CD4-positive, alpha-beta T cell treated with Interleukin-2 at 100 ng/mL for 4 hours (primary cell): ENCODE measurements at regions not wholly inside any gene's neighbourhood (a gene's known extent, or its start where the extent isn't known, plus 50 kb on each side); places are given as distances from the start of the nearest gene placed in this dataset.

Source experiments
- DNase-seq: peaks from one replicate; pipeline ENCODE4 v3.0.0-alpha.2; 2020; ENCODE audit warnings: low spot score

DNA sequence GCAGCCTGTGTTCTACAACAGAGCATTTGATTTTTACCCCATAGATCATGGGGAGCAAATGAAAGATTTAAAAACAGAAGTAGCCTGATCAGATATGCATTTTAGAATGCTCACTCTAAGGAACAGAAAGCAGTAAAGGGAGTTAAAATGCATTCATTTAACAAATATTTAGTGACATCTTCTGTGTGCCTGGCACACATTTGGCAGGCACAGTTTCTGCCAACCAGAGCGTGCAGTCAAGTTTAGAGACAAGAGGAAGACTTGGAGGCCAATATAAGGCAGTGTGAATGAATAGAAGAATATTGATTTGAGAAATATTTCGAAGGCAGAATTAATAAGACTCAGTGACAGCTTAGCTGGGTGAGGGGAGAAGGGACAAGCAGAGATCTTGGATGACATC lies 210.1 kb downstream of the KDR start:
- no peak for DNase-seq

DNA sequence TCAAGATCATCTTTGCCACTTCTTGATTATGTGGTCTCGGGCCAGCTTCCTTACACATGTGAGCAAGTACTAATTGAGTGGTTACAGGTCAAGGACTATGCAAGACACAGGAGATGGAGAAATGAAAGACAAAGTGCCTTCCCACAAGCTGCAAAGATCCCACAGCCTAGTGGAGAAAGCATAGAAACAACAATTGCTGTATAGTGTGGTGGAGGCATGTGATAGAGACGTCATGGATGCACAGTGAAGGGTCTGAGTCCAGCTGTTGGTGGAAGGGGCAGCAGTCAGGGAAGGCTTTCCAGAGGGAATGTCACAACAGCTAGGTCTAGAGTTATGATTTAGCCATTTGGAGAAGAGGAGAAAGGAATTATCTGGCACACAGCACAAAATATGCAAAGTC lies 210.6 kb downstream of the KDR start:
- DNase-seq: no peak

DNA sequence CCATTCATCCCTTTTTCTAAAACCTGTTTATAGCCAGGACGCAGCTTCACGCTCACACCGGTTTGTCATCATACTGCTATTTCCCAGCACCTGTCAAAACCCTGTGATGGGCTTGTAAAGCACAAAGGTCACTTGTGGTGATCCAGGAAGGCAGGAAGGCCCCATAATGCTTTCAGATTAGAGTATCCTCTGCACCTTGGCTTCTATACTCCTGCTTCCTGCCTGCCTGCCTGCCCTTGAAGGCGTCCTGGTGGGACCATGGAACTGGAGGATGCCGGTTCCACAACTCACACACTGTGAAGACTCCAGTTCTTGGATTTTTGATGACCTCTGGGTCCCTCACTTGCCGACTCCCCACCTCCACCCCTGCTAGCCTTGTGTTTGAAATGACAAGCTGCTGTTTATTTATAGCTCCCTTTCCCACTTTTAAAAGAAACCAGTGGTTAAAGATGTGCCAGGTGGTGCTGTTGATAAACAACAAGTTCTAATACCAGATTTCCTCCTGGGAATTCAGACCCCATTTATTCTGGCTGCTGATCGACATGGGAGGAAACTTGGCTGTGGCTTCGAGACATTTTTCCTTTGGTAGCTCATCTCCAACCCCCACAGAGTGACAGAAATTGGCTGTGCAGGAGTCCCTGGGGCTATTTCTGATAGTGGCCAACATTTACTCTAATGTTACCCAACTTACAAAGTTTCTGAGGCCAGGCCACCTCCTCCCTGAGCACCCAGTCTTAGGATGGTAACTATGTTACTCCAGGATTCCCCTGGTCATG lies 211.5 kb downstream of the KDR start:
- DNase-seq: no peak

DNA sequence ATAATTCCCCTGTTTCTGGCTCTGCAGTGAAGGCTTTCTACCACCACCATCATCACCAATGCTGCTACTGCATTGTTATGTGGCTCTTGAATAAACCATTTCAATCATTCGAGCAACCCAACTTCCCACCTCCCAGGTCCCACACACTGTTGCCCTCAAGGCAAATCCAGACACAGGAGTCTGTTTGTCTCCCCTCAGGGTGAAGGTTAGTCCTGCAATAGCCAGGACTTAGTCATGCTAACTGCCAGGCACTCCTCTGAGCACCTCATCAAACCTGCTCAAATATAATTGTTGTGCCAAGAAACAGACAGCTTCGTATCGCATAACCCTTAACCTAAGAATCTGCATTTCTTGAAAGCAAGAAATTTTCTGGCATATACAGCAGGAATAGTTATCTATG lies 213.2 kb downstream of the KDR start:
- DNase-seq: no peak

DNA sequence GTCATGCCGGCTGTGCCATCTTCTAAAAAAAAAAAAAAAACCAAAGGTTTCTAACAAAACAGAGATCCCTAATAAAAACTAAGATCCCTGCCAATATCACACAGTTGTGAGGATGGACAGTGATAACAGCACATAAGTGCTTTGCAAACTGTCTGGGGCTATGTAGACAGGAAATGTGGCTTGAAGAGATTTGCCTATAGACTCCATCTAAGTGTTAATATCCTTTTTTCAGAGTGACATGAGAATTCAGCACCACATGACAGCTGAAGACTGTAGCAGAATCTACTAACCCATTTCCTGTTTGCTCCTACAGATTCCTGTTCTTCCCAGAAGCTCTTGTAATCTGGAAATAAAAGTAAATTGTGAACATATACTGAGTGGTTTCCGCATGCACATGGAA lies 215.4 kb downstream of the KDR start:
- DNase-seq: no peak

DNA sequence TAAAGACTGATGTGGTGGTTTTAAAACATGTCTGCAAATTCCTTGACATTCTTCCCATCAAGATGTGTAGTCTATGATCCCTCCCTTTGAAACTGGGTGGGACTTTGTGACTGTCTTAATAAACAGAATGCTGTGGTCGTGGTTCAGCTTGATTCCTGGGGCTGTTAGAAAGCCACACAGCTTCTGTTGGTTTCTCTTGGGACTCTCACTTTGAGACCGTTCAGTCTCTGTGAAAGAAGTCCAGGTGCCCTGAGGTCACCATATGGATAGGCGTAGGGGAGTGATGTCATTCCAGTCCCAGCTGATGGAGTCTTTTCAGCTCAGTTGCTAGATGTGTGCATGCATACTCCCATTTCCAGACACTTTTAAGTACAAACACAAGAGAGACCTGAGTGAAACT lies 216.6 kb downstream of the KDR start:
- DNase-seq: no peak

DNA sequence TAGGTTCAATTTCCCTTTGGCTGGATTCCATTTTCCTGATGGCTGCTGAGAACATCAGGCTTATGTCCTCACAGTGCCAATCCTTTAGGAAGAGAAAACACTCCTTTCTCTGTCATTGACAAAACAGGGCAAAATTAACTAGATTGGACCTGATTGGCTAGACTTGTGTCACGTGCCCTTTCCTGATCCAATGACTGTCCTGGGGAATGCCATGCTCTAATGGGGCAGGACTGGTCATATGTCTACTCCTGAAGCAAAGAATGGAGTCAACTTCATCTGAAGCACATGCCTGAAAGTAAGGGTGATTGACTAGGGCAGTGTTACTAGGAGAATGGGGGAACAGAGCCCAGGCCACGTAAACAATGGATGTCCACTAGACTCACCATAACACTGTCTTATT lies 220.4 kb downstream of the KDR start:
- no peak for DNase-seq

DNA sequence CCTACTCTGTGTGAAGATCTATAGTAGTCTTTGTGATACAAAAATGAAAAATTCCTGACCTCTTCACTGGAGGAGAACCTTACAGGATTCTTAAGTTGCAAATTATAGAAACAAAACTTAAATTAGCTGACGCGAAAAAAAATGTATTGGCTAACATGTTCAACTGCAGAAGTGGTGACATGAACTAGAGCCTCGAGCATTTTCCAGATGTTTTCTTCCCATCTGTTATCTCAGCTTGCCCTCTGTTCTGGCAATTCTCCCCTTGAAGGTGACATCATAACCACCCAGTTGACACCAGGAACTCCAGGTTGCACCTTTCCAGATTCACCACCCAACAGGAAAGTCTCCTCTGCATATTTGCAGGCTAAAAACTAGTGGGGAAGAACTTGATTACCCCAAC lies 222.4 kb downstream of the KDR start:
- no peak for DNase-seq

DNA sequence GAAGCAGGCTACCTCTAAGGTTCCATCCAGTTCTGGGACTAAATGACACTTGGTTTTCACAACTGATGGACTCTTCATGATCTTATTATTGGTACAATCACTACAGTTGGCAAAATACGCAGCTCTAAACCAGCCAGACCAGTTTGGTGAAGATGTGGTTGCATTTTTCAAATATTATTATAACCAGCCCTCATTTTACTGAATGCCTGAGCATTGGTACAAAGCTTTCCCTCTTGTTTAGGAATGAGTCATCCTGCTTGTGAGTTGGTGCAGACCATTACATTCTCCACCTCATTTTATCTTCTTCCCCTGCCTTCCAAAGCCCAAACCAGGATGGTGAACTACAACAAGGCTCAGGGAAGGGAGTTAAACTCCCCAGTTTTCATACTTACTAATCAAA lies 223.1 kb downstream of the KDR start:
- no peak for DNase-seq

DNA sequence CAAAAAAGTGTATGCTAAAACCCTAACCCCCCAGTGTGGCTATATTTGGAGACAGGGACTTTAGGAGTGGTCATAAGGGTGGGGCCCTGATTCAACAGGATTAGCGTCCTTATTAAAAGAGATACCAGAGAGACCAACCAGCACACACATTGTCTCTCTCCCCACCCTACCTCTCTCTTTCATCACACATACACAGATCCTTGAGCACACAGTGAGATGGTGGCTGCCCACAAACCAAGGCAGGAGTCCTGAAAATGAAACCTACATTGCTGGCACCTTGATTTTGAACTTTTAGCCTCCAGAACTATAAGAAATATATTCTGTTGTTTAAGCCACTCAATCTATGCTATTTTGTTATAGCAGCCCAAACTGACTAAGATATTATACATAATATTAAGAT lies 224.2 kb downstream of the KDR start:
- no peak for DNase-seq

DNA sequence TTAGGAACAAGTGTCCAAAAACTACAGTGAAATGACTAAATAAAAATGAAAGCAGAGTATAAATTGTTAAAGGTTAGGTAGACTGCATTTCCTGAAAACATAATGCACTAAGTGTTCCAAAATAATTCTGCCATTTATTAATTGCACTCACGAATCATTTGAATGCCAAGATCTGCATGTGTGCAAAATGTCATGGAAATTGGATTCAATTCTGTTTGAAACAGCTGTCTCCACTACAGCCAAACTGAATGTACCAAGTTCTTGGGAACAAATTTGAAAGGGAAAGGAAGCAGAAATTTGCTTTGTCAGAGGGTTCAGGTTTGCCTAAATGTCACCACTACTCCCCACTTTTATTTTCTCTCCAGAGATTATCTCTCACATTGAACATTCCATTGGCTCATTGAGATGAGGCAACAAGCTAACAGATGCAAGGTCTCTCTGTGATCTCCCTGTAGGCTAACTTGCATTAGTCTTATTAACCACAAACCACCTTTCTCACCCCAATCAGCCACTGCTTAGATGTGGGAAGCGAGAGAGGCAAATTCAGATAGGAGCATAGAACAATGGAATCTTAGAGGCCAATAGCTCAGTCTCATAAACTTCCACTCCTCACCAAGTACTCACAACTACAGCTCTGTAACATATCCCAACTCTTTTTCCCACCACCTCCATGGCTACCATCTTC lies 226.6 kb downstream of the KDR start:
- no peak for DNase-seq

DNA sequence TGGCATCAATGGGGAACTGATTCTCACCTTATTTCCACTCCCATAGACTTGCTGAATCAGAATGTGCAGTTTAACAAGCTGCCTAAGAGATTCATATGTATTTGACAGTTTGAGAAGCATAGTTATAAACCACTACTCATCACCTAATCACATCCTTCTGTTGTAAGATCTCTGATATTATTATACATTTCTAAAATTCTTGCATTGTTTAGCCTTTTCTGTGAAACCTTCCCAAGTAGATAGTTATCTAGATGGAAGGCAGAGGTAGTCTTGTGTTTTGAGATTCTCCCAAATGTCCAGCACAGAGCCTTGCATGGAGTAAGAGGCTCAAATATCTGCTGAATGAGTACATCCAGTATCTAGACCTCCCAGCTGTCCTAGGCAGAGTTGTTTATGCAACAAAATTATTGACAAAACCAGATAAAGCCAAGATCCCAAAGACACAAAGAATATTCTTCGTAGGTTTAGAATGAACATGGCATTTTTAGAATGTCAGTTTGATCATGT lies 227.3 kb downstream of the KDR start:
- no peak for DNase-seq

DNA sequence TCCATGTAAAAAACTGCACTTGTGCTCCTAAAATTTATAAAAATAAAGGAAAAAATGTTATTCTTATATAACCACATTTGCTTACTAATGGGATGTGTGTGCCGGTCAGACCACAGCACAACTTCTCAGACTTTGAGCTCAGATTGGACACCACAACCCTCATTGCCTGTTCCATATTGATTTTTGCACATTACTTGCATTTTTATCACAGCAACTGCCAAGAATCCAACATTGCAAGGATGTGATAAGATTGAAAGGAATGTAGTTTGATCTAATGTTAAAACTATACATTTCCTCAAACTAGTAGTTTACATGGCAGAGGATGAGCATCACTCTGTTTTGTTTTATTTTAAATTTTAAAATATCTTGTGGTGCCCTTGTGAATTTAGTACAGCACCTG lies 227.8 kb downstream of the KDR start:
- DNase-seq: no peak

DNA sequence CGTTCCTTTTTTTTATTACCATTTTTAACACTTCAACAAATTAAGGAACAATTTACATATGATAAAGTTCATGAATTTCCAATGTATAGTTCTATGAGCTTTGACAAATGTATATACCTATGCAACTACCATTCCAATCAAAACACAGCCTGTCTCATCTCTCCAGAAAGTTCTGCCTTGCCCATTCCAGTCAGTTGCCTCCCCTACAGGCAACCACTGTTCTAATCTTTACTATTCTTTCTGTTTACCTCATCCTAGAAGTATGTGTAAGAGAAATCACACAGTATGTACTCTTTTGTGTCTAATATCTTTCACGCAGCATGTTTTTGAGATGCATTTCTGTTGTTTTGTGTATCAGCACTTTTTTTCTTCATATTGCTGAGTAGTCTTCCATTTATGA lies 224.9 kb downstream of the KIT start:
- no peak for DNase-seq

DNA sequence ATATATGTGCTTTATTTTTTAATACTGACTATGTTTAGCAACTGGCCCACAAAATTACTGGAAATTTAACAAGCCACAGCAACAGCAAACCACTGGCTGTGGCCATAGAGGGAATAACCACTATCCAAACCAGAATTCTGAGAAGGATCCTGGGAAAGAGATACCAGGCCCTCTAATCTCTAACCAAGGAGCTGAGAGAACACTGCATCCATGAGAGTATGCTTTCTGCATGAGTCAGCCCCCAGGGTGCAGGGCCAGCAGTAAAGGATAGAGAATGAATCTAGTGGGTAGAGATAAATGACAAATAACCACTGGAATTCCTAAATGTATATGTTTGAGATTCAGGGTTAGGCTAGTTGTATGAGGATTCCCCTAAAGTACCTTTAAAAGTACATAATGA lies 221.8 kb downstream of the KIT start:
- DNase-seq: no peak

DNA sequence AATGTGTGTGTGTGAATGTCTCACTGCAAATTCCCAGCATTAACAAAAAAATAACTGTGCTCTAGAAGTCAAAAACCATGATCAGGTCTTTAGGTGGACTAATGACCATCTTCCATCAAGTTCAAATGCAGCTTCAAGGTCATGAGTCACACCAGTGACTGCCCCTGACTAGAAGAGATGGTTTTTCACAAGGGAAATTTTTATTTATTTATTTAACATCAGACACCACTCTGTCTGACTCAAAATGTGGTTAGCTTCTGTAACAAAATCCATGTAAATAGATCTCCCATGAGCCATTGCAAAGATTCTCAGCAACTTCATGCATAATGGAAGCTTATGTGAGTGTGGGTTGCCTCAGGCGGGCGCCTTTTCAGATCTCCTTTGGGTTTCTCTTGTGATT lies 219.2 kb downstream of the KIT start:
- no peak for DNase-seq

DNA sequence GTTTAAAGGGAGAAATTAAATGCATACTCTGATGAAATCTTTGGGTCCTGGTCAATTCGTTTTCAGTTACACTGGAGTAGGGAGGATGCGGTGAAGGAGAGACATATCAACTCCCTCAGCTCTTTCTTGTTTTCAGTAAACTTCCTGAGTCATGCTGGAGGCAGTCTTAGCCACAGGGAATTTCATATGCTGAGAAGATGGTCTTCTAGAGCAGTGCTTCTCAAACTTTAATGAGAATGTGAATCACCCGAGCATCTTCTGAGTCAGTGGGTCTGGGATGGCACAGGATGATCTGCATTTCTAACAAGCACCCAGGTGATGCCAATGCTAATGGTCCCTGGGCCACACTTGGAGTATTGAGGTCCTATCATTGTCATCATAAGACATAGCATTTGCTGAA lies 214.5 kb downstream of the KIT start:
- no peak for DNase-seq

DNA sequence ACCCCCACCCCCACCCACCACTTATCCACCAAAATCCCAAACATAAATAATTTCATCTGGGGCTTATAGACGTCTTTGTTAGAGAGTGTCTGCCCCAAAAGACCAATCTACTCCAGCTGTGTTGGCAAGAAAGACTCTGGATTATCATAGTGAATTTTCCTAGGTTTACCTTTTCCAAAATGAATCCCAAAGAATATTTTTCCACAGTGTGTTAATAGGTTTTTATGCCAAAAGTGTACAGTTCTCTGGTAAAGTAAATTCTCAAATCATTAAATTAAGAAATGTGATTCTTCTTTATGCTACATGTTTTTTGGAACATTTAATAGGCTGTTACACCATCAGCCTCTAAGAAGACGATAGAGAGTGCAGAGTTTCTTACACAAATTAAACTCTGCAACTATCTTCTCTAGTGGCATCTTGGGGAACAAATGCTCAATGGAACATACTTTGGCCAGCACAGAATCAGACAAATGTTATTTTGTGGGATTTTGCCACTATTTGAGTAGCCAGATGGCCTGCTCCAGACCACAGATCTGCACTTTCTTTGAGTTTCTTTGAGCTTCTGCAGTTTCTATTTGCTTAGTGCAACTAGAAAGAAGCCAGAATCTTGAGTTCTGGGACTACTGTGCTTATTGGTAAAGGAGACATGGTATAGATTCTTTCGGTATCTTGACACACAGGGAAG lies 206.0 kb downstream of the KIT start:
- DNase-seq: no peak

DNA sequence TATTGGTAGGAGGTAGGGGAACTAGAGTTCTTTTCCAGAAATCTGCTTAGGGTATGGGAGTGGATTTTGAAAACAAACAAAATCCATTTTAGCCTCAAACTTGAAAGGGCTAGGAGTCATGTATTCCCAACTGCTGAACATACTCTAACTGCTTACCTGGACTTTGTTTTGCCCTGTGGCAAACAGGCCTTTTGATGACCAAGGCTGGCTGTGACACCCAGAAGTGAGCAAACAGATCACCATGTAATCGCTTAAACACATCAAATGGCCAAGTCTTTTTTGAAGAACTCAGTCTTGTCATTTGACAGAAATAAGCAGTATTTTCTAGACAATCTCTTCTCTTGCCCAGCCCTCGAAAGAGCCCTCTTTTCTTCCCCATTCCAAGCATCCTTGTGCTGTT lies 203.4 kb downstream of the KIT start:
- DNase-seq: no peak

DNA sequence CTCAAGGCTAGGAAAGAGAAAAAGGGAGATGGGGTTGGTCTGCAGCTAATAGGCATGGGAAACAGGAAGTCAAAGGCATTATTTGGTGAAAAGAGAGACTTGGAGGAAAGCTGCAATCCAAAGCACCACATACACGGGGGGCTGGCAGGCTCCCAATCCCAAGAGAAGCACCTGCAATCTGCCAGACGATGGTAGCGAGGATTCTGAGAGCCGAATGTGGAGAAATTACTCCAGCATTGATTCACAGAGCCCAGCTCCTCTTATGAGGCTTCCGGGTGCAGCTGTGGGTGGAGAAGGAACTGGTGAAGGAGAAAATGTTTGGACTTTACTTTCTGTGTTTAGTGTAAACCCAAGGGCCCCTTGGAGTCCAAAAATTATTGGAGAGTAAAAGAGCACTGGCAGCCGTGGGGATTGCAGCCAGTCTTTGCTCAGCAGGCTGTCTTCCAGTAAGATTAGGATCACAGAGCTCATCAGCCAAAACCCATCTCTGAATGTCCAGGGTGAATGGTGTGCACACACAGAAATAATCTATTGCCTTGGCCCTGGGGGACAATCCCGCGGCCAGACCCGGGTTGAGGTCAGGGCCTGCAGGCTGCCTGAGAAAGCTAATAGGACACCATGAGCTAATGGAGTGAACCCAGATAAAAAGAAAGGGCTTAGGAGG lies 197.6 kb downstream of the KIT start:
- no peak for DNase-seq

DNA sequence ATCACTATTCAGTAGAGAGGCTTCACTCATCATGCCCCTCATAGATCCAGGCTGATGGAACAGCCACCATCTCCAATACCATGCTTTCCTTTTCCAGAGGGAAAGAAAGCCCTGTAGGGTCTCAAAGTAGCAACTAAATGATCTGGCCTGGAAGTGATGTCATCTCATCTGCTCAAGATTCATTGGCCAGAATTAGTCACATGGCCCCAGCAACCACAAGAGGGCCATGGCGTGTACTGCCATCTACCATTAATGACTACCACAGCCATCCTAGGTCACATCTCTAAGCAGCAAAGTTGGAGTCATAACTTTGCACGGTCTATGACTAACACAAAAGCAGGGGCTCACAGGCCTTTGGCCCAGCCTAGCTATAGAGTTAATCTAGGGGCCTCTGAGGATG lies 194.8 kb downstream of the KIT start:
- DNase-seq: no peak

DNA sequence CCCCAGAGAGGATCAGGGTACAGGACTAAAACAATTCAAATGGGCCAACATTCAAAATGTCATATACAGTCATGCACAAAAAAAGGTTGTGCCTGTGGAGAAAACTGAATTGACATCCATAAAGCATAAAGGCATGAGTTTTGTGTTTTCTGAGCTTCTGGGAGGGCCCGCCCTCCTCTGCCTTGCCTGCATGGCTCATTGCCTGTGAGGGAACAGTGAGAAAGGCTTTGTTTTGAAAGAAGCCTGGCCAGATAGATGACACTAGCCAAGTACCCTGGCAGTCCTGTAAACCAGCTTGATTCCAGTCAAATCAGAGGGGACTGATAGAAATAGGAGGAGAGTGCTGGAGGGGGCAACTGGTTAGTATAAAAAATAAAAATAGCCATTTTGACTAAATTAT lies 194.3 kb downstream of the KIT start:
- DNase-seq: no peak

DNA sequence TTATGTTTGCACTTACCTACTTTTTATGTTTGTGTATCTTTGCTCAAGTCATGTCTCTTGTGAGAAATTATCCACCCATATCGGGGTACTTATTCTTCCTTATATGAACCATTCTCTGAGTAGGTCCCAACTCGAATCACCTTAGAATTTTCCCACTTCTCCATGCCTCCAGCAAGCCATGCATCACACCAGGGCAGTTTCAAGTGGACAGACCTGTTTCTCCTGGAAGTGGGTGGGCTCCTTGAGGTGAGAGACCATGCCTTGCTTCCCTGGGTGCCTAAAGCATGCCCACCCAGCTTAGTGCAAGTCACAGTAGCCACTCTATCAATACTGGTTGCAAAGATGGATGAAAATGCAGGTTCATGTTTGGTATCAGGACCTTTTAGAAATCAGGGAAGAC lies 187.2 kb downstream of the KIT start:
- no peak for DNase-seq
